SK-N-MC (cell line): ENCODE measurements at regions not wholly inside any gene's neighbourhood (a gene's known extent, or its start where the extent isn't known, plus 50 kb on each side); places are given as distances from the start of the nearest gene placed in this dataset.

Source experiments
- EZH2 ChIP-seq: fragments of 200-600 bp; sonication (generic); IDR thresholded peaks from one replicate; pipeline ENCODE4 v1.6.1; 2017; ENCODE audit warnings: antibody characterized with exemption
- POLR2AphosphoS5 ChIP-seq: IDR thresholded peaks from 2 replicates; pipeline ENCODE4 v1.6.1; 2012; ENCODE audit warnings: mild to moderate bottlenecking, low read depth, low read length, borderline replicate concordance

DNA sequence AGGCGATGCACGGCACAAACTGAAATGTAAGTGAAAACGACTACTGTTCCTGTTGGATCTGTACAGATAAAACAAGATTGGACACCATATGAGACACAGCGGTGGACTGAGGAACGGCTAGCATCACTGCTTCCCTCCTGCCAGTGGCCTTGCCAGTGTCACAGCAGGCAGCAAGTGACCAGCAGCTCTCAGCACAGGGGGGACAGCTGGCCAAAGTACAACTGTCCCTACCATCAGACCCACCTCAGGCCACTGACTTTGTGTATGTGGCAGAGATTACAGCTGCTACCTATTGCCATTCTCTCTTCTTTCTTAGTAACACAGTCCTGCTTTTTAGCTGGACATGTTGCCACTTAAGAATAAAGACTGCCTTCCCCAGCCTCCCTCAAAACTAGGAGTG, 80.0 kb upstream of the SLC66A3 start:
- TF ChIP-seq EZH2 (no peak), POLR2AphosphoS5 (no peak)
